Testis (tissue), 2 donors: ENCODE measurements at regions not wholly inside any gene's neighbourhood (a gene's known extent, or its start where the extent isn't known, plus 50 kb on each side); places are given as distances from the start of the nearest gene placed in this dataset.

Experiments used
- POLR2A ChIP-seq: fragments of 450-650 bp; IDR thresholded peaks from one replicate; pipeline ENCODE4 v1.6.1; 2017; ENCODE audit warnings: antibody characterized with exemption, mild to moderate bottlenecking, moderate library complexity
- TF ChIP-seq, protein P1 (sequence below), 3 experiments: fragments of 450-650 bp in 2 of 3; fragments of 200-600 bp in 1 of 3; sonication (generic) in 1 of 3; IDR thresholded peaks; one replicate each; pipeline ENCODE4 v1.5.1; 2016 to 2019; ENCODE audit warnings: antibody characterized with exemption in 3 of 3, mild to moderate bottlenecking in 2 of 3, moderate library complexity in 1 of 3

DNA sequence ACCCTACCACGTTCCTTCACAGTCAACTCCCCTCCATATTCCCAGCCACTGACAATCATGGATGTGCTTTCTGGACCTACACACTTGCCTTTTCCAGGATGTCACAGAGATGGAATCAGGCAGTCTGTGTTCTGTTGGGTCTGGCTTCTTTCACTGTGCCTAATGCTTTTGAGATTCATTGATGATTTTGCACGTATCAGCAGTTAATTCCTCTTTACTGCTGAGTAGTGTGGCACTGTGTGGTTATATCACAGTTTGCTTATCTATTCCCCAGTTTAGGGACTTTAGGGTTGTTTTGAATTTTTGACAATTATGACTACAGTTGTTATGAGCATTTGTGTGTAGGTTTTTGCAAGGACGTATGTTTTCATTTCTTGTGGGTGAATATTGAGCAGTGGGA is 191.7 kb downstream of the ACKR3 start:
- TF ChIP-seq, protein P1, sequence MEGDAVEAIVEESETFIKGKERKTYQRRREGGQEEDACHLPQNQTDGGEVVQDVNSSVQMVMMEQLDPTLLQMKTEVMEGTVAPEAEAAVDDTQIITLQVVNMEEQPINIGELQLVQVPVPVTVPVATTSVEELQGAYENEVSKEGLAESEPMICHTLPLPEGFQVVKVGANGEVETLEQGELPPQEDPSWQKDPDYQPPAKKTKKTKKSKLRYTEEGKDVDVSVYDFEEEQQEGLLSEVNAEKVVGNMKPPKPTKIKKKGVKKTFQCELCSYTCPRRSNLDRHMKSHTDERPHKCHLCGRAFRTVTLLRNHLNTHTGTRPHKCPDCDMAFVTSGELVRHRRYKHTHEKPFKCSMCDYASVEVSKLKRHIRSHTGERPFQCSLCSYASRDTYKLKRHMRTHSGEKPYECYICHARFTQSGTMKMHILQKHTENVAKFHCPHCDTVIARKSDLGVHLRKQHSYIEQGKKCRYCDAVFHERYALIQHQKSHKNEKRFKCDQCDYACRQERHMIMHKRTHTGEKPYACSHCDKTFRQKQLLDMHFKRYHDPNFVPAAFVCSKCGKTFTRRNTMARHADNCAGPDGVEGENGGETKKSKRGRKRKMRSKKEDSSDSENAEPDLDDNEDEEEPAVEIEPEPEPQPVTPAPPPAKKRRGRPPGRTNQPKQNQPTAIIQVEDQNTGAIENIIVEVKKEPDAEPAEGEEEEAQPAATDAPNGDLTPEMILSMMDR (IDR thresholded peaks at IDR 0.05), result no peak
- TF ChIP-seq POLR2A, result no peak
